ENCODE measurements at regions not wholly inside any gene's neighbourhood (a gene's known extent, or its start where the extent isn't known, plus 50 kb on each side); places are given as distances from the start of the nearest gene placed in this dataset.

GRCh38 chr5:105331558-105331957 is 1769.0 kb upstream of the NUDT12 start:
- TF ChIP-seq CTCF (IDR thresholded peaks at IDR 0.05; ENCODE audit: extremely low read depth, insufficient read depth, missing control alignments), result no peak
- DNase-seq (ENCODE audit: low spot score), result no peak
- in situ Hi-C loops (cut with MboI; ENCODE audit: low pct_unique_long_range_greater_than_20kb, low sequenced_read_pairs, unreplicated experiment), result no loop called here

GRCh38 chr5:105330185-105330584 is 1767.6 kb upstream of the NUDT12 start:
- no peak for TF ChIP-seq CTCF (IDR thresholded peaks at IDR 0.05; ENCODE audit: extremely low read depth, insufficient read depth, missing control alignments)
- in situ Hi-C loops (cut with MboI; ENCODE audit: low pct_unique_long_range_greater_than_20kb, low sequenced_read_pairs, unreplicated experiment), result no loop called here
- no peak for DNase-seq (ENCODE audit: low spot score)

GRCh38 chr5:105304859-105305258 is 1742.3 kb upstream of the NUDT12 start:
- no peak for DNase-seq (ENCODE audit: low spot score)
- in situ Hi-C loops (cut with MboI; ENCODE audit: low pct_unique_long_range_greater_than_20kb, low sequenced_read_pairs, unreplicated experiment), result no loop called here
- TF ChIP-seq CTCF (IDR thresholded peaks at IDR 0.05; ENCODE audit: extremely low read depth, insufficient read depth, missing control alignments), result no peak

GRCh38 chr5:105288946-105289345 is 1726.4 kb upstream of the NUDT12 start:
- no peak for TF ChIP-seq CTCF (IDR thresholded peaks at IDR 0.05; ENCODE audit: extremely low read depth, insufficient read depth, missing control alignments)
- DNase-seq (ENCODE audit: low spot score), result no peak
- in situ Hi-C loops (cut with MboI; ENCODE audit: low pct_unique_long_range_greater_than_20kb, low sequenced_read_pairs, unreplicated experiment), result no loop called here

- in situ Hi-C loops (cut with MboI; ENCODE audit: low pct_unique_long_range_greater_than_20kb, low sequenced_read_pairs, unreplicated experiment), result no loop called here
- TF ChIP-seq CTCF (IDR thresholded peaks at IDR 0.05; ENCODE audit: extremely low read depth, insufficient read depth, missing control alignments), result no peak
- DNase-seq (ENCODE audit: low spot score), result no peak
Observed at GRCh38 chr5:105283134-105283533, 1720.5 kb upstream of the NUDT12 start.

GRCh38 chr5:105274079-105274478 is 1711.5 kb upstream of the NUDT12 start:
- no peak for DNase-seq (ENCODE audit: low spot score)
- in situ Hi-C loops (cut with MboI; ENCODE audit: low pct_unique_long_range_greater_than_20kb, low sequenced_read_pairs, unreplicated experiment), result no loop called here
- no peak for TF ChIP-seq CTCF (IDR thresholded peaks at IDR 0.05; ENCODE audit: extremely low read depth, insufficient read depth, missing control alignments)

- no peak for TF ChIP-seq CTCF (IDR thresholded peaks at IDR 0.05; ENCODE audit: extremely low read depth, insufficient read depth, missing control alignments)
- DNase-seq (ENCODE audit: low spot score), result no peak
- in situ Hi-C loops (cut with MboI; ENCODE audit: low pct_unique_long_range_greater_than_20kb, low sequenced_read_pairs, unreplicated experiment), result no loop called here
Observed at GRCh38 chr5:105263515-105263914, 1700.9 kb upstream of the NUDT12 start.
